SK-N-SH (cell line): ENCODE measurements at regions not wholly inside any gene's neighbourhood (a gene's known extent, or its start where the extent isn't known, plus 50 kb on each side); places are given as distances from the start of the nearest gene placed in this dataset.

Experiments used
- CTCF ChIA-PET: fragments of 300-600, 350-600 bp; formaldehyde crosslinking; extraction: SDS; loops from one replicate; lab custom pipeline; 2021; lab: Yijun Ruan, JAX
- POLR2A ChIA-PET: fragments of 350-600 bp; sonication (Branson Sonifier 250); formaldehyde crosslinking; extraction: SDS; loops from one replicate; lab custom pipeline; 2020; ENCODE audit warnings: antibody characterized with exemption, inconsistent platforms; lab: Yijun Ruan, JAX
- DNase-seq: peaks from one replicate; pipeline ENCODE4 v3.0.0; 2012
- H2AFZ ChIP-seq: fragments of 200-600 bp; sonication (generic); 2 replicates; pipeline ENCODE4 v1.8.1; 2016; ENCODE audit warnings: antibody characterized with exemption, mild to moderate bottlenecking, low read depth
- H3F3A ChIP-seq: fragments of 200-600 bp; sonication (generic); replicated peaks from 2 replicates; pipeline ENCODE3; 2016; ENCODE audit warnings: antibody characterized with exemption, mild to moderate bottlenecking; ENCODE audit not compliant: insufficient read depth
- H3K27ac ChIP-seq, 2 experiments: fragments of 200-500 bp in 1 of 2; fragments of 200-600 bp in 1 of 2; sonication (Bioruptor generic) in 1 of 2; sonication (generic), shearing (Covaris generic) in 1 of 2; 2 replicates each; pipeline versions ENCODE4 v1.5.1 to v1.6.1; 2014 to 2016; ENCODE audit warnings: low read depth in 2 of 2, inconsistent platforms in 1 of 2, low read length in 1 of 2, mild to moderate bottlenecking in 1 of 2, mixed read lengths in 1 of 2
- H3K27me3 ChIP-seq: fragments of 200-600 bp; sonication (generic), shearing (Covaris generic); 2 replicates; pipeline ENCODE4 v1.6.1; 2016; ENCODE audit warnings: mixed run types; ENCODE audit not compliant: insufficient read depth
- H3K36me3 ChIP-seq, 2 experiments: fragments of 200-500 bp in 1 of 2; fragments of 200-600 bp in 1 of 2; sonication (Bioruptor generic) in 1 of 2; sonication (generic) in 1 of 2; replicated peaks in 1 of 2; 2 replicates each; pipeline versions ENCODE3 to v1.5.1; 2014 to 2016; ENCODE audit warnings: low read length in 1 of 2, mild to moderate bottlenecking in 1 of 2; ENCODE audit not compliant: insufficient read depth in 2 of 2, control insufficient read depth in 1 of 2
- H3K4me1 ChIP-seq, 2 experiments: fragments of 200-500 bp in 1 of 2; fragments of 200-600 bp in 1 of 2; sonication (Bioruptor generic) in 1 of 2; sonication (generic), shearing (Covaris generic) in 1 of 2; 2 replicates each; pipeline versions ENCODE4 v1.5.1 to v1.6.1; 2014 to 2016; ENCODE audit warnings: low read depth in 1 of 2, low read length in 1 of 2, mixed run types in 1 of 2; ENCODE audit not compliant: insufficient read depth in 2 of 2, control insufficient read depth in 1 of 2
- H3K4me2 ChIP-seq: fragments of 200-600 bp; sonication (generic), shearing (Covaris generic); 2 replicates; pipeline ENCODE4 v1.6.1; 2017; ENCODE audit warnings: mixed run types
- H3K4me3 ChIP-seq, 2 experiments: fragments of 200-500 bp in 1 of 2; fragments of 200-600 bp in 1 of 2; sonication (Bioruptor generic) in 1 of 2; sonication (generic), shearing (Covaris generic) in 1 of 2; 2 replicates each; pipeline versions ENCODE4 v1.5.1 to v1.8.1; 2014 to 2016; ENCODE audit warnings: low read depth in 2 of 2, inconsistent platforms in 1 of 2, low read length in 1 of 2, mild to moderate bottlenecking in 1 of 2, mixed read lengths in 1 of 2, moderate library complexity in 1 of 2
- H3K79me2 ChIP-seq: fragments of 200-600 bp; sonication (generic); 2 replicates; pipeline ENCODE4 v1.8.1; 2017; ENCODE audit warnings: mild to moderate bottlenecking; ENCODE audit not compliant: insufficient read depth
- H3K9ac ChIP-seq: fragments of 200-600 bp; sonication (generic); 2 replicates; pipeline ENCODE4 v1.6.1; 2017; ENCODE audit warnings: mixed run types
- H3K9me2 ChIP-seq: fragments of 200-600 bp; sonication (generic); 2 replicates; pipeline ENCODE4 v1.6.1; 2017; ENCODE audit warnings: mixed run types
- H3K9me3 ChIP-seq: fragments of 200-600 bp; sonication (generic); 2 replicates; pipeline ENCODE4 v1.6.1; 2017; ENCODE audit warnings: mixed run types, mild to moderate bottlenecking, moderate library complexity
- H4K20me1 ChIP-seq: fragments of 200-600 bp; sonication (generic); 2 replicates; pipeline ENCODE4 v1.6.1; 2017; ENCODE audit warnings: mild to moderate bottlenecking, mixed run types; ENCODE audit not compliant: insufficient read depth
- EP300 ChIP-seq, 2 experiments: IDR thresholded peaks; 2 replicates each; pipeline versions ENCODE4 v1.4.0 to v1.6.1; 2012; ENCODE audit warnings: borderline replicate concordance in 1 of 2, low read depth in 1 of 2, low read length in 1 of 2
- EZH2phosphoT487 ChIP-seq: fragments of 200-600 bp; sonication (generic); IDR thresholded peaks from 2 replicates; pipeline ENCODE4 v1.6.1; 2017; ENCODE audit warnings: low read depth, mixed run types, mild to moderate bottlenecking, antibody characterized with exemption, moderate library complexity, borderline replicate concordance
- FOSL2 ChIP-seq: IDR thresholded peaks from 2 replicates; pipeline ENCODE4 v1.4.0; 2012; ENCODE audit warnings: low read depth, mild to moderate bottlenecking, moderate library complexity, borderline replicate concordance
- FOXJ3 ChIP-seq: sonication (generic); formaldehyde crosslinking; IDR thresholded peaks from 2 replicates; pipeline ENCODE4 v1.5.1; 2020; ENCODE audit warnings: mild to moderate bottlenecking, missing genetic modification reagents
- FOXM1 ChIP-seq: IDR thresholded peaks from 2 replicates; pipeline ENCODE4 v1.4.0; 2012; ENCODE audit warnings: low read depth, mild to moderate bottlenecking
- GATA2 ChIP-seq: sonication (generic); formaldehyde crosslinking; IDR thresholded peaks from 2 replicates; pipeline ENCODE4 v1.5.0; 2020; ENCODE audit warnings: mild to moderate bottlenecking, missing genetic modification reagents
- JUND ChIP-seq: IDR thresholded peaks from 2 replicates; pipeline ENCODE4 v1.4.0; 2012
- MEF2A ChIP-seq: IDR thresholded peaks from 2 replicates; pipeline ENCODE4 v1.4.0; 2012; ENCODE audit warnings: low read depth, borderline replicate concordance
- MXI1 ChIP-seq: IDR thresholded peaks from 2 replicates; pipeline ENCODE4 v1.6.1; 2012; ENCODE audit warnings: mild to moderate bottlenecking, low read depth, low read length, improper control_type of control experiment
- NFIC ChIP-seq: IDR thresholded peaks from 2 replicates; pipeline ENCODE4 v1.4.0; 2012; ENCODE audit warnings: borderline replicate concordance
- NRF1 ChIP-seq: IDR thresholded peaks from 2 replicates; pipeline ENCODE4 v1.6.1; 2012; ENCODE audit warnings: low read depth, mild to moderate bottlenecking, low read length
- PBX3 ChIP-seq: IDR thresholded peaks from 2 replicates; pipeline ENCODE4; 2012
- POLR2AphosphoS5 ChIP-seq: IDR thresholded peaks from 2 replicates; pipeline ENCODE4 v1.6.1; 2012; ENCODE audit warnings: low read depth, low read length
- RAD21 ChIP-seq: IDR thresholded peaks from 2 replicates; pipeline ENCODE4 v1.6.1; 2012; ENCODE audit warnings: mild to moderate bottlenecking, low read length
- REST ChIP-seq: IDR thresholded peaks from 2 replicates; pipeline ENCODE4 v1.6.1; 2012; ENCODE audit warnings: mild to moderate bottlenecking, low read depth, low read length, moderate library complexity
- RFX5 ChIP-seq: IDR thresholded peaks from 2 replicates; pipeline ENCODE4 v1.6.1; 2012; ENCODE audit warnings: mild to moderate bottlenecking, improper control_type of control experiment, low read length
- TEAD4 ChIP-seq: IDR thresholded peaks from 2 replicates; pipeline ENCODE4 v1.4.0; 2012; ENCODE audit warnings: mild to moderate bottlenecking, borderline replicate concordance; ENCODE audit not compliant: insufficient read depth
- USF2 ChIP-seq: fragments of 150-350 bp; IDR thresholded peaks from 2 replicates; pipeline ENCODE4 v1.6.1; 2017; ENCODE audit warnings: antibody characterized with exemption, low read length, low read depth, borderline replicate concordance
- ZBTB33 ChIP-seq: IDR thresholded peaks from 2 replicates; pipeline ENCODE4 v1.4.0; 2012; ENCODE audit warnings: low read depth, borderline replicate concordance

GRCh38 chr4:24330573-24330972, 253.8 kb downstream of the DHX15 start:
- POLR2A ChIA-PET: no interaction called here
- Histone ChIP-seq H3K27ac (no peak overlapping the region), H3K27me3 (no peaks in the 10 kb centered on the region), H4K20me1 (no peaks in the 10 kb centered on the region), H3K4me3 (no peak overlapping the region), H3K9ac (no peak overlapping the region), H3F3A (no peaks in the 10 kb centered on the region), H3K9me2 (no peaks in the 10 kb centered on the region), H3K4me1 (no peaks in the 10 kb centered on the region), H3K4me2 (no peak overlapping the region), H3K36me3 (no peaks in the 10 kb centered on the region), H3K79me2 (no peaks in the 10 kb centered on the region), H3K9me3 (no peaks in the 10 kb centered on the region), H2AFZ (no peak overlapping the region)
- TF ChIP-seq JUND (no peak), RFX5 (no peak), REST (no peak), FOXM1 (no peak), RAD21 (no peak), GATA2 (no peak), EP300 (IDR thresholded peaks at IDR 0.05; ENCODE audit: borderline replicate concordance in 1 of 2, low read depth in 1 of 2, low read length in 1 of 2) (no peak), USF2 (no peak), FOXJ3 (CRISPR knock-in tag) (no peak), TEAD4 (no peak), MXI1 (no peak), ZBTB33 (no peak), POLR2AphosphoS5 (no peak), PBX3 (no peak), NFIC (no peak), FOSL2 (no peak), EZH2phosphoT487 (no peak), NRF1 (no peak), MEF2A (no peak)
- CTCF ChIA-PET: no interaction called here
- DNase-seq: no peak
